Activated gamma-delta T cell treated with Interleukin-2 at 50 U/mL for 16 hours (primary cell): ENCODE measurements at regions not wholly inside any gene's neighbourhood (a gene's known extent, or its start where the extent isn't known, plus 50 kb on each side); places are given as distances from the start of the nearest gene placed in this dataset.

Source experiments
- DNase-seq: peaks from one replicate; pipeline ENCODE4 v3.0.0-alpha.2; 2020

DNA sequence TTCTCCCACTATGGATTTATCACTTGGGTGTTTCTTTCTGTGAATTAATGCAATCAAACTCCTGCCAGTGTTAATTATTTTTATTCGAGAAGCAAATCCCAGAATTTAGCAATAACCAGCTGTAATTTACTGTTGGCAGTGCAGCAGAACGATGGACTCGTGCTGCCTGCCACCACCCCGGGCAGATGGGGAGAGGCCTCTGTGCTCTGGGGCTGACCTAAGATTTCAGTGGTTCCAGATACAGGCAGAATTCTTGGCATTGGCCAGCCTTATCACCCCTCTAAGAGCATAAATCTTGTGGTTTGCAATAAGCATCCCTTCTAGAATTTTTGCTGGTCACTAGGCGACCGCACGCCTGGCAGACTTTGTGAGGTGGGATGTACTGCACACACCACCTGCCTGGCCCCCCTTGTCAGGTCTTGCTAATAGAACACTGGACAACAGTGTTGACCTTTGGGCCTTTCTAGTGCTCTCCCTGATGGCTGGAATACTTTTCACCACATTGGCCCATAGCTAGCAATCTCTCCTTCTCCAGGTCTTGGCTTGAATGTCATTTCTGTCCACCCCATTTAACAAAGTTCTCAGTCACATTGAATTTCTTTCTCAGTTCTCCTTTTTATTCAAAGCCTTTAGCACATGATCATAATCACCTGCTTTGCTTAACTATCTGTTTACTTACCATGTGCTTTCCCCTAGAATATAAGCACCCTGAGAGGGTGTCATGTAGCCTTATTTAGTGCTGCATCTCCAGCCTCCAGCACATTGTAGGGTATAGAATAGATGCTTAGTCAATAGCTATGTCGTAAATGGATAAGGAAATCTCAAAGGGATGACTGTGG lies 122.1 kb upstream of the DYNLRB2 start:
- no peak for DNase-seq

DNA sequence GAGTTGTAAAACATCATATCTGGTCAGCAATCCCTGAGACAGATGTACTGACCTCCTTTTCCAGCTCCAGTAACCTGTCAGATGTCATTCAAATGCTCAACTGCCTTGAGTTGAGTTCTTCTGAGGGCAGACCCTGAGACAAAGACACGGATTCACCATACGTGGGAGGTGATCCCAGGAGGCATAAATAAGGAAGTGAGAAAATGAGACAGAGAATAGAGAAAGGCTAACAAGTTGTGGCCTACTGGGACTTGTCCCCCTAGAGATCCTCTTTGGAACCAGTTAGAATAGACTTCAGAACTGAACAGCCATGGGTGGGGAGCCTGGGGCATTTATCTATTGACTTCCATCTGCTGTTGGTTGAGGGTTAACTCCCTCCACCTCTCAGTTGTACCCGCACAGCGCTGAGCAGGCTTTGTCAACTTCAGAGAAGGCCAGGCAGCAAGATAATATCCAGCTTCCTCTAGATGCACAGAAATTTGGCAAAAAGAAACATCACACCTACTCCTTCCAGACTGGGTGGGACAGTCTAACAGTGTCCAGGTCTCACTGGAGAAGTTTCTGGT lies 123.0 kb upstream of the DYNLRB2 start:
- DNase-seq: no peak

DNA sequence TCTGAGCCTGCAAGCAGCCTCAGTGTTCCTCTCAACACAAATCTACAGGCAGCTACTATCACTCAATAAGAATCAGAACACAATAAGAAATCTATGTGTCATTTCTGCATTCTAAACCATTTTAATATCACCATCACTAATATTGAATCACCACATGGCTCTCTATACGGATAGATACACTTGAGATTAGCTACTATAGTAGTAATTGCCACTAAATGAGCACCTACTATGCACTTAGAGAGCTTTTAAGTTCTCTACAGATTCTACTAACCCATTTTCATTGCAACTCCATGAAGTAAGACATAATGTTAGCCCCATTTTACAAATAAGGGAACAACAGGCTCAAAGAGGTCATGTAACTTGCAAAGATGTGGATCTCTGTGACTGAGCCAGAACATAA lies 132.8 kb upstream of the DYNLRB2 start:
- DNase-seq: no peak

DNA sequence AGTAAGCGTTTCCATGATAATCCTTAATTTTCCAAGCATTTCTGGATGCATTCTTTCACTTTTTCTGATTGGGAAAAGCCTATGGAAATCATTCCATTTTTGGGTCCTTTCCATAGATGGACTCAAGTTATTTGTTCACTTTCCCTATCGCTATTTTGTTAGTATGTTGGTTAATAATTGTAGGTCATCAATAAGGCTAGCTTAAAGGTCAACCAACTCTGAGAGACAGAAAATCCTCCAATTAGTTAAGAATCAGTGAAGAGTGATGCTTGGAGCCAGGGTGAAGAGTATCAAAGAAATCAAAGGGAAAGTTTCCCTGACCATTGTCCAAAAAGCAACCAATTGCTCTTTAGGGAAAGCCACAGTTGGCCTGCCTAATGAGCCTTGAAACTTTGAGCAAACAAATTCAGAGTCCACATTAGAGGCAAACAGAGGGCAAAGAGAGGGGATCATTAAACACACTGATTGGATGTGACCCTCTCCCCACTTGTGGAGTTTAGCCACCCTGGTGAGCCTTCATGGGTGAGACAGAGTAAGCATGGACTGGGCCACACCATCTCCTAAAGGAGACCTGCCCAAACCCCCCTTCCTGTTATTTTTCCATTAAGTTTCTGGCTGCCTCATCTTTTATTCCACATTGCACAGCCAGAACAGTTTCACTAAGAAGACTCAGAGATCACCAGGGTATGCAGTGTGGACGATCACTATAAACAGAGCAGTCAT lies 133.4 kb upstream of the DYNLRB2 start:
- no peak for DNase-seq

DNA sequence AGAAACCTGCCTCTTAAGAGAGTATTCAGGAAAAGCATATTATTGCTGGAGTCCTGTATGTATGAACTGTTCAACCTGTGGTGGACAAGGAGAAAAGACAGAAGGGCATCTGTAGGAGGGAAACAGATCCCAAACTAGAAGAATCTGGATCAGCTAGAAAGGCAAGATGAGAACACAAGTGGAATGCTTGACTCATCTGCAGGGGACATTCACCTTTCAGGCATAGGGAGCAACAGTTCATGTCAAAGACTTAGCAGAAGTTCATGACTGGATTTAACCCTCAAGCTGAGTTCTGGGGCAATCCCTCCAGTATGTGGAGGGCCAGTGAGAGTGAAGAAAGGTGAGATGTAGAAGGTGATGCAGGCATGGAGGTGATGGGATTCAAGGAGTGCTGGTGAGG lies 135.9 kb upstream of the DYNLRB2 start:
- DNase-seq: no peak

DNA sequence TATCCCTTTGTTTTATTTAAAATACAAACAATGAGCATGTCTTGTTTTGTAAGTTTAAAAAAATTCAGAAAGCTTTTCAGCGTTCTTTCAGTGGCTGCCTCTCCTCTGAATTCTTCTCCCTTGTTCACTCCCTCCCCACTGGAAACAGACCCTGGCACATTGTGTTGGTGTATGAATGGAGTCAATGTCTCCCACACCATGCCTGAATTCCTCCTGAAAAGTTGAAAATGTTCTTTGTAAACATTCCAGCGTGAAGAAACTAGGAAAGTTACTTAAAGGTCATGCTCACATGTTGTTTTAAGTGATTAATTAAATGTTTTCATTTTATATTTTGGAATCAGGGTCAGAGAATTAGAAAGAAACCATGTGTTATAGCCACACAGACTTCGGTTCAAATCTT lies 136.9 kb upstream of the DYNLRB2 start:
- DNase-seq: no peak

DNA sequence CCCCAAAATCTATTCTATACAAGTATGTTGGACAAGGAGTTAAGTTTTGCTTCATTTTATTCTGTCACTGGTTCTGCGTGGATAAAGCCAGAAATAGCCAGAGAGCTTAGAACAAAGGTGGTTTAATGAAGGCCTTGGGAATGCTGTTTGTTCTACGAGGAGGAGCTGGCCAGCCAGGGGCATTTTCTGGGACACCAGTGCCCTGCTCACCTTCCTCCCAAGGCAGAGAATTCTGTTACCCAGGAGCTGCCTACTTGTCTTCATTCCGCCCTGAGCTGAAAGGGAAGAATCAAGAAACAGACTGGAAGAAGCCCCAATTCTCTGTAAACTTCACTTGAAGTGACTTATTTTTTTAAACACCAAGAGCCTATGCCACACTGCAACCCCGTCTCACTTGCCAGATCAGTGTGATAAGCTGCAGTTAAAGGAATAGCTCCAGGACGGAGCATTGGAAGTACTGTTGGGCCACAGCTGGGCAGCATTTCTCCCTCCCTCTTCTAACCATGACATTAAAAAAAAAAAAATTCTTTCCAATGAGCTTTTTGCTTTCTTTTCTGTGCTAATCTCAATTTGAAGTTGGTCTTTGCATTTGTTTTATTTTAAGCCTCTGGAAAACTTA lies 149.8 kb upstream of the DYNLRB2 start:
- DNase-seq: no peak

DNA sequence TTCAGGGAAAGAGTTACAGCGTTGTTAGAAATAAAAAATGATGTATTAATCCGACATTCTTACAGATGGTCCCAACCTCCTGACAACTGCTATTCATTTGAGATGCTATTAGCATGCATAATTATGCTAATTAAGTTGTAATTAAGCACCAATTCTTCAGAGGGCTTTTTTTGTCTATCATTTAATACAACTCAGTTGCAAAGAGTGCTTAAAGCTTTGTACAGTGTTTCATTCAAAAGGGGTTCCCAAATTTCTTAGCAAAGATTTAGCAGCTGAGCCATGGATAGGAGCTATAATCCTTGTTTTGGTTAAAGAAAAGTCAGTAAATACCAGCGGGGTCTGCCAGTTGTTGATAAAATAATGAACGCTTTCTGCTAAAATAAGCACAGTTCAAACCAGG lies 150.7 kb upstream of the DYNLRB2 start:
- DNase-seq: no peak

DNA sequence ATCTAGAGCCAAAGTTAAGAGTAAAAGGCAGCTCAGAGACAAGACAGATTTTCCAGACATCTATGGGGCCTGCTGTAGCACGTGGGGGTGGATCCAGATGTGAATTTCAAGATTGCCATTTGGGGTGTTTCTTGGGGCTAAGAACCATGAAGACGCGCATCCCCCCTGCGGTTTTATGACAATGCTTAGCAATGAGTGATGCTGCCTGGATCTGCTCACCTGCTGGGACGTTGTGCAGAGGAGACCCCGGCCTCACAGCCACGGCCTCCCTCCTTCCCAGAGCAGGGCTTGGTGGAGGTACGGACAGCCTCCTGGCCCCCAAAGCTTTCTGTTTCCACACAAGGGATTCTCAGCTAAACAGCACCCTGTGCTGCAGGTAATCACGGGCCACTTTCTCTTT lies 151.5 kb upstream of the DYNLRB2 start:
- no peak for DNase-seq

DNA sequence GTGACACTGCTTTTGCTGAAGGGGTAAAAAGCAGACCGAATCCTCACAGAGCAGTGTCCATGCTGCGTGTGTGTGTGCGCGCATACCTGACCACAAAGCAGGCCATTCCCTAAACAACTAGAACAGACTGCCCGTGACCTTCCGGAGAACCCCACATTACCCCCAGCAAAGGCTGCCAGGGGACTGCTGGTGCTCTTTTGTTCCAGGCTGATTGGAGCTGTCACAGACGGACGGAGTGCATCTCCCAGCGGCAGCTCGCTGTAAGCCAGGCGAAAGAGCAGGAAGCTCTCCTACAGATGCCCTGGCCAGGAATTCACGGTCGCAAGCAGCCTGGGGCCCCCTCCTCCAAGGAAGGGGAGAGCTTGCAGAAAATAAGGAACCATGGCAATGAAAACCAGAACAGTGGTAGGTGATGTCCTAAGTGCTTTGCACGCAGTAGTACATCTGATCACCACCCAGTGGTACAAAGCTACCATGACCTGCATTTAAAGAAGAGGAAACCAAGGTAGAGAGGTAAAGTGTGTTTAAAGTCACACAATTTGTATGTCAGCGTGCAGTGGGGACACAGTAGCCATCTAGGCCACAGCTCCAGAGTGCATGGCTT lies 153.4 kb upstream of the DYNLRB2 start:
- no peak for DNase-seq

DNA sequence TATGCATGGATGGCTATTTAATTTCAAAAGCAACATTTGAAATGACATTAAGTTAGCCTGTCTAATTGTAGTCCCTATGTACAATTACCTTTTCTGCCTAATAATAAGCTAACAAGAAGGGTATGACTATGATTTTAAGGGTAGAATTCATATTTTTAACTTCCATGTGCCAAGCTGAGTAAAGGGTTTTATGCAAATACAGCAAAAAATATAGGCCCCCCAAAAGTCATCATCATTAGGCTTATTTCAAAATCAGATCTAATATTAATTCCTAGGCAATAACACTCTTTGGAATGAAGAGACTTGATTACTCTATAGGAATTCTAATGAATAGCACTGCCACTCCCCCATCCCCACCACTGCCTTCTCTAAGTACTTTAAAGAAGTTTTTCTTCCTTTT lies 155.9 kb upstream of the DYNLRB2 start:
- DNase-seq: no peak

DNA sequence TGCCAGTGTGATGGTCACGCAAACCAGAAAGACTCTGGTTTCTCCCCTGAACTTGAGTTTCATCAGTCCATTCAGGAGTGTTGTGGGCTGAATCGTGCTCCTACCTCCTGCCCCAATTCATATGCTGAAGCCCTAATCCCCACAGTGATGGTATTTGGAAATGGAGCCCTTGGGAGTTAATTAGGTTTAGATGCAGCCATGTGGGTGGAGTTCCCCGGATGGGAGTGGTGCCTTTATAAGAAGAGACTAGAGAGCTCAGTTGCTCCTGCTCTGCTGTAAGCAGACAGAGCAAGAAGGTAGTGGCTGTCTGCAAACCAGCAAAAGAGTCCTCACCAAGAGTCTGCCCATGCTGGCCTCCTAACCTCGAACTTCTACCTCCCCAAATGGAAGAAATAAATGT lies 160.3 kb upstream of the DYNLRB2 start:
- no peak for DNase-seq

DNA sequence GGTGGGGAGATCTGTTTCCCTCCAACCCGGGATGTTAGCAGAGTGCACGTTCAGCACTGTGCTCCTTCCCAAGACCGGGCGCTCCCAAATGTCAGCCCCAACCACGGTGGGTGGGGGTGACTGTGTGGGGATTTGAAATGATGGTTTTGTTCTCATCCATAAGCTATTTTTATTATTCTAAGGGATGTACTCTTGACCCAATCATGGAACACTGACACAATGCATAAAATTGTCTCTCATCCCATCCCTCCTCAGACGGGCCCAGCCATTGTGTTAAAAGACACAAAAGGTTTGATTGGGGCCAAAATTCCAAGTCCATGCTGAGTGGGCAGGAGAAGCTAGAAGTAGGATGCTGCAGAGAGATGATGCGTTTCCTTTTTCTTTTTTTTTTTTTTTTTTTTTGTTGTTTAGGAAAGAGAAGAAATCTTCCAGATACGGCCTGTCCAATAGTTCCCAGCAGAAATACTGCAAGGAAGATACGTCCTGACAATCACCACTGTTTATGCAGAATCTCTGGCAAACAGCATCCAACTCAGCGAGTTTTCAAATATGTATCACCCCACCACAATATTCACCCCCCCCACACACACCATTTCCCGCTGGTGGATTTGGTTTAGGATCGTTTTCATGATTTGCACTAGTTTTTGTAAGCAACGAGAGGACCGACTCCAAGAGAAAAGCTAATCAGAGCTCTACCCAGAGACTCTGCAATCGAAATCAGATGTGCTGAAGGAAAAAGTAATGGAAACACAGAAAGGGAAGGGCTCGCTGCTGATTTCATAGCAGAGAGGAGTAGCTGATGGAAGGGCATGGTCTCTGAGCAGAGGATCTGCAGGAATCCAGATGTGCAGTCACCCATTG lies 163.5 kb upstream of the DYNLRB2 start:
- no peak for DNase-seq

DNA sequence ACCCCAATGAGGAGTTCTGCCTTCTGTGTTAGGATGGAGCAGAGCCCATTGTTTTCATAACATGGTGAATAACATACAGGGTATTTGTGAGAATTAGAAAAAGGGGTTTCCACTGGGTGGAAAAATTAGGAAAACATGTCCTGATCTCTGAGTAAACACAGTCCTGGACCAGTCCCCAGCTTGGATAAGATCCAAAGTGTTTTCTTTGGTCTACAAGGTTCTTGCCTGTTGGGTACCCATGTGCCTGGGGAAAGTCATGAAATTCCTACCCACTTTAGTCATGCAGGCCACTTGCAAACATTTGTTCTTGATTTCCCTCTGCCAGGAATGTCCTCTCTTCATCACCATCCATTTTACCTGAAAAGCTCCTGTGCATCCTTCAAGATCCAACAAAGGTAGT lies 164.8 kb upstream of the DYNLRB2 start:
- DNase-seq: no peak

DNA sequence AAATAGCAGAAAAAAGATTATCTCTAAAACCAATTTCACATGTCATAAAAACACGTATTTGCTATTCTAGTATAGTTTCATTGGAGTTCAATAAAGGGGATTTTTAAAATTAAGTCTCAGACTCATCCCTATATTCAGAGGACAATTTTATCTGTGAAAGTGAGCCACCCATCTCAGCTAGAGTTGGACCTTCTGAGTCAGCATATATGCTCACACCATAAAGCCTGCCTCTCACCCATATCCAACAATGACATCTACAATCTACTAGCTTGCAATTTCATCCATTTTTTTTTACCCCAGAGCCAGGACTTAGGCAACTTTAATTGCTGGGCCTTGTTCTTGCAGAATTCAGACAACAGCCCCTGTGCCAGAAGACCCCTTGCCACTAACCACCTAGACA lies 165.3 kb upstream of the DYNLRB2 start:
- DNase-seq: no peak

DNA sequence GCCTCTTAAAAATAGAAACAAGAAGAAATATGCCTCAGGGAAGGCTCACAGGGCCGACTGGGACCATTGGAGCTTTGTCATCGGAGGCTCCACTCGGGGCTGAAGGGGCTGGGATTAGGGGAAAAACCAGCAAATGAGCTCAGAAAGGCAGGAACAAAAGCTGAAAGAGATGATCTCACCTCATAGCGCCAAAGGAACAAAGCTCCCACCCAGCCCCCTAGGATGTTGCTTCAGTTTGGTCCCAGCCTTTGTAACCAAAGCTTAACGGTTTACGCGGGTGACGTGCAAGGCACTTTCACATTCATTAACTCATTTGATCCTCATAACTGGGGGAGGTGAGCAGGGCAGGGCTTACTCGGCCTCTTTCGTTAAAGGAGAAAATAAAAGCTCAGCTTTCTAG lies 168.5 kb upstream of the DYNLRB2 start:
- no peak for DNase-seq

DNA sequence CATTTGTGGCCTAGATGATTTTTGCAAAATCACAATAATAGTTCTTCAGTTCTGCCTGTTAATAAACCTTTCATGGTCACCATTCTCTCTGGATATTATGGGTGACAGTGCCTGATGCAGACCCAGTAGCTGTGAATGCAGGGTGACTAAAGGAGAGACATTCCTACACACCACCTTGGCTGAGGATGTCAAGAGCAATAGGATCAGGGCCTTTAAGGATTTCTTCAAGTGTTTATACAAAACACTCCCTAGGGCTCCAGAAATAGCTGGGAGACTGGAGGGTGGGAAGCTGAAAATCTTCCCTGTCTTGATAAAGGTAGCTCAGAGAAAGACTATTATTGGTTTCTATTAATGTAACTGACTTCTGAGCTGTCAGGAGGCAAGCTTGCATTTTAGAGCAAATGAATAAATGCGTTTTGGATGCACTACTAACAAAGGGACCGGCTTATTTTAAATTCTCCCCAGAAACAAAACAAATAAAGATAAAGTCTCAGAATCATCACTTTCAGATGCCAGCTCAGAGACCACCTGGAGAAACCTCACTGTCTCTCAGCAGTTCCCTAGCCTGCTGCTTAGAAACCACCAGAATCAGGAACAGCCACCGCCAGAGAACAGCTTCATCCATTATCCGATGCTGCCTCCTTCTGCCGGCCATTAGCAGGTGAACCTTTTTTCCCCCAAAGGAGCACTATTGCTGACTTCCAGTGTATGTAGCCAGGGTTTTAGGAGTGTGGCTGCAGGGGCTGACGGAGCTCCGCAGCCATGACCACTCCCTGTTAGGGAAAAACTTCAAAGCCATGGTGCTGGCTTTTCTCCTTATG lies 171.4 kb upstream of the DYNLRB2 start:
- DNase-seq: no peak

DNA sequence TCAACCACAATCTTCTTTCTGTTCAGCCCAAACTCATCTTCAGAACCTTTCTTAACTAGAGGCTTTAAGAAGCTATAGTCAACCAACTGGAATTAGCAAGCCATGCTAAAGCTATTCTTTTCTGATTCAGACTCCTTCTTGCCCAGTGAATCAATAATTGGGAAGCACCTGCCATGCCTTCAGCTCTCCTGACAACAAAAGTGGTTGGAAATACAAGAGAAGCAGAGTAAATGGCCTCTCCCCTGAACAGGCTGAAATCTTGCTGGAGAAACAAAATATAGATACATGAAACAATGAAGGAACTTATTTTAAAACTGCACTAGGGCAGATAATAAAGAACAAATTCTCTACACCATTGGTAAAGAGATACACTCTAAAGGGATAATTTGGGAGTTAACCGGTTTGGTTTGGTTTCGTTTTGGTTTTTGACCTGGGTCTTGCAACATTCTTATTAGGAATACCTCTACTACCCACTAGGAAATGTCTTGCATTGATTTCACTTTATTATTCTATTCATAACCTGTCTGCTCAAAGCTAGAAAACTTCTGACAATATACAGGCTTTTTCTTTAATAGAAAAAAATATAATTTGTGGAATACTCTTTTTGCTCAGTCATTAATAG lies 173.6 kb upstream of the DYNLRB2 start:
- no peak for DNase-seq

DNA sequence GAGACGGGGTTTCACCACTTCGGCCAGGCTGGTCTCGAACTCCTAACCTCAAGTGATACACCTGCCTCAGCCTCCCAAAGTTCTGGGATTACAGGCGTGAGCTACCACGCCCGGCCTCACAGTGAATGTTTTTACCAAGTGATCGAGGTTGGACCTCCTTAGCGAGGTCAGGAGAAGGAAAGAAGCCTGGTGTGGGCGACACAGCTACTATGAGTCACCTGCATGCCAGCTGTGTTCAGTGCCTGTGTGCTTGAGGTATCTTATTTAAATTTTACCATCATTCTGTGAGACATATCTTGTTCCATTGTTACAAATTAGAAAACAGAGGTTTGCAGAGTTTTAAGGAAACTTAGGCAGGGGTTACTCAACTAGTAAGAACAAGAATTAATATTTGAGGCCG lies 174.8 kb upstream of the DYNLRB2 start:
- no peak for DNase-seq

DNA sequence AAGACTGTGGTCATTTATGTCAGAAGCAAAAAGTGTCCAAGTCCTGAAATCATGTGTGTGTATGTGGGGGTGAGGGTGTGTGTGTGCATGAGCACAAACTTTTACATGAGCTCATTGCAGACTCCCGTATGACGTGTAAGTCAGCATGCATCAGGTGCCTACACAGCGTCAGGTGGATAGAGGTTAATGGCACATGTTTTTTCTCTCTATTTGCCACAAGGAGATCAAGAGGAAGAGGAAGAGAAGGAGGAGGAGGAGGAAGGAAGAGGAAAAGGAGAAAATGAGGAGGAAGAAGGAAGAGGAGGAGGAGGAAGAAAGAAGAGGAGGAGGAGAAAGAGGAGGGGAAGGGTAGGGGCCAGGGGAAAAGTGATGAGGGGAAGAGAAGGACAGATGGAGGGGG lies 178.0 kb upstream of the DYNLRB2 start:
- DNase-seq: no peak

DNA sequence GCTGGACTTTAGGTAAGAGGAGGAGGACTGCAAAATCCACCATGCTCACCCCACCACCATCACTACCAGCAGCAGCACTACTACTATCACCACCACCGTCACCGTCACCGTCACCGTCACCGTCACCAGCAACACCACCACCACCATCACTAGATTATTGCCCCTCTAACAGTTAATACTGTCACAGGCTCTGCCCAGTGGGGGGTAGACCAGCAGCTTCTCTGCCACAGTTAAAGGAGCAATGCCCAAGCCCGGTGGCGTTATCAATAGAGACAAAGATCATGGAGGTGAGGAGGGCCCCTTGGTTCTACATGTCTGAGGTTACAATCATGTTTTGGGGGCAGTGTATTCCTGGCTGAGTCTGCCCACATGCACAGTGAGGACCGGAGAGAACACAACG lies 184.4 kb upstream of the DYNLRB2 start:
- DNase-seq: no peak
